ENCODE measurements at regions not wholly inside any gene's neighbourhood (a gene's known extent, or its start where the extent isn't known, plus 50 kb on each side); places are given as distances from the start of the nearest gene placed in this dataset.

DNA sequence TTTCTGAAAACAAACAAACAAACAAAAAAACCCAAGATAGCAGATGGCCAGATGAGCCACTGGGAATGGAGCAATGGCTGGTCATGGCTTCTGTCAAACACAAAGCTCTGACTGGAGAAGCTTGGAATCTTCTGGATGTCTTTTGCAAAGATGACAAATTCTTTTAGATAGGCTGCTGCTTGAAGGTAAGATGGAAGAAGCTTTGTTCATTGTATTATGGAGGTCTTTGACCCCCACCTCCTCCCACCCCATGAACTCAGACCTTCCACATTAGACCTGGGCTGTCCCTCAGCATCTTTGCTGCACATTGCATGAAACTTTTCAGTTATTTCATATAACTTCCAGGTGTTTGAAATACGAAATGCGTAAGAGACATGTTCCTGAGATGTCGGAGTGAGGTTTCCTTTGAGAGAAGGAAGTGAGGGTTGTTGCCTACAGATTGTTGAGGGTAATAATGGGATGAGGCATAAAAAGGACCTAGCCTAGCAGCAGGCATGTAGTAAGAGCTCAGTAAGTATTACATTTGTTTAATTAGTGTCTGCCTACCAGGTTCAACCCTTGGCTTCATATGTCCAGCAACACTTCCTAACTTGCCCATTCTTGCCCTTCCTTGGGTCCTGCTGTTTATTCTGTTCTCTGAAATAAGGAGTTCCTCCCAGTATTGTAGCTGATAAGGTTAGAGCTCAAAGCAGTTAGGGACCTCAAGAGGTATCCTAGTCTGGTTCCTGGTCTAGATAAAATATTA, 51.4 kb upstream of the IER3 start:
- TF ChIP-seq, protein P1, sequence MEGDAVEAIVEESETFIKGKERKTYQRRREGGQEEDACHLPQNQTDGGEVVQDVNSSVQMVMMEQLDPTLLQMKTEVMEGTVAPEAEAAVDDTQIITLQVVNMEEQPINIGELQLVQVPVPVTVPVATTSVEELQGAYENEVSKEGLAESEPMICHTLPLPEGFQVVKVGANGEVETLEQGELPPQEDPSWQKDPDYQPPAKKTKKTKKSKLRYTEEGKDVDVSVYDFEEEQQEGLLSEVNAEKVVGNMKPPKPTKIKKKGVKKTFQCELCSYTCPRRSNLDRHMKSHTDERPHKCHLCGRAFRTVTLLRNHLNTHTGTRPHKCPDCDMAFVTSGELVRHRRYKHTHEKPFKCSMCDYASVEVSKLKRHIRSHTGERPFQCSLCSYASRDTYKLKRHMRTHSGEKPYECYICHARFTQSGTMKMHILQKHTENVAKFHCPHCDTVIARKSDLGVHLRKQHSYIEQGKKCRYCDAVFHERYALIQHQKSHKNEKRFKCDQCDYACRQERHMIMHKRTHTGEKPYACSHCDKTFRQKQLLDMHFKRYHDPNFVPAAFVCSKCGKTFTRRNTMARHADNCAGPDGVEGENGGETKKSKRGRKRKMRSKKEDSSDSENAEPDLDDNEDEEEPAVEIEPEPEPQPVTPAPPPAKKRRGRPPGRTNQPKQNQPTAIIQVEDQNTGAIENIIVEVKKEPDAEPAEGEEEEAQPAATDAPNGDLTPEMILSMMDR (IDR thresholded peaks at IDR 0.05): no peak
- no peak overlapping the region for H3K27ac ChIP-seq
- DNase-seq (ENCODE audit: low spot score): no peak
- no peak overlapping the region for H3K4me3 ChIP-seq

All from coronary artery (tissue), 2 donors.